PC-9 (cell line): ENCODE measurements at regions not wholly inside any gene's neighbourhood (a gene's known extent, or its start where the extent isn't known, plus 50 kb on each side); places are given as distances from the start of the nearest gene placed in this dataset.

Experiments
- BruUV-seq: library from RNA; stranded (reverse); fragments of 400-500 nt; replicated peaks from 2 replicates; lab custom pipeline; 2021; lab: Mats Ljungman, UMichigan
- CTCF ChIA-PET: fragments of 300-600 bp; sonication (Branson Sonifier 250); formaldehyde crosslinking; loops from one replicate; lab custom pipeline; 2022; ENCODE audit warnings: antibody characterized with exemption; lab: Charles Lee
- POLR2A ChIA-PET: fragments of 300-600 bp; sonication (Branson Sonifier 250); formaldehyde crosslinking; loops from one replicate; lab custom pipeline; 2022; ENCODE audit warnings: antibody characterized with exemption; ENCODE audit not compliant: unreplicated experiment; lab: Charles Lee
- DNase-seq, 2 experiments: peaks; one replicate each; pipeline versions ENCODE4 v3.0.0 to v3.0.0-alpha.2; 2015 to 2022; ENCODE audit warnings: mixed read lengths in 1 of 2
- H2AFZ ChIP-seq: fragments of 200-600 bp; sonication (generic); 2 replicates; pipeline ENCODE4 v1.8.1; 2017; ENCODE audit warnings: antibody characterized with exemption
- H3F3A ChIP-seq: fragments of 200-600 bp; sonication (generic); 2 replicates; pipeline ENCODE4 v1.8.1; 2017; ENCODE audit warnings: antibody characterized with exemption, mild to moderate bottlenecking, low read depth; ENCODE audit not compliant: insufficient read depth
- H3K27ac ChIP-seq: fragments of 200-600 bp; sonication (generic); 2 replicates; pipeline ENCODE4 v1.6.1; 2016; ENCODE audit warnings: mixed run types
- H3K27me3 ChIP-seq: fragments of 200-600 bp; sonication (generic); 2 replicates; pipeline ENCODE4 v1.6.1; 2016; ENCODE audit warnings: low read depth, mixed run types; ENCODE audit not compliant: insufficient read depth
- H3K36me3 ChIP-seq: fragments of 200-600 bp; sonication (generic); 2 replicates; pipeline ENCODE4 v1.6.1; 2016; ENCODE audit warnings: low read depth, mixed run types
- H3K4me1 ChIP-seq: fragments of 200-600 bp; sonication (generic); replicated peaks from 2 replicates; pipeline ENCODE4 v1.6.1; 2016; ENCODE audit warnings: mixed run types; ENCODE audit not compliant: insufficient read depth
- H3K4me2 ChIP-seq: fragments of 200-600 bp; sonication (generic); 2 replicates; pipeline ENCODE4 v1.6.1; 2017; ENCODE audit warnings: mixed run types
- H3K4me3 ChIP-seq: fragments of 200-600 bp; sonication (generic); 2 replicates; pipeline ENCODE4 v1.6.1; 2016; ENCODE audit warnings: mixed run types
- H3K79me2 ChIP-seq: fragments of 200-600 bp; sonication (generic); 2 replicates; pipeline ENCODE4 v1.6.1; 2017; ENCODE audit warnings: low read depth, mixed run types
- H3K9me2 ChIP-seq: fragments of 200-600 bp; sonication (generic); 2 replicates; pipeline ENCODE4 v1.8.1; 2017; ENCODE audit warnings: mild to moderate bottlenecking; ENCODE audit not compliant: insufficient read depth
- H3K9me3 ChIP-seq: fragments of 200-600 bp; sonication (generic); 2 replicates; pipeline ENCODE4 v1.8.1; 2016; ENCODE audit warnings: low read depth; ENCODE audit not compliant: insufficient read depth
- H4K20me1 ChIP-seq: fragments of 200-600 bp; sonication (generic); 2 replicates; pipeline ENCODE4 v1.8.1; 2017; ENCODE audit not compliant: insufficient read depth
- CTCF ChIP-seq: fragments of 200-600 bp; sonication (generic); conservative IDR thresholded peaks from 2 replicates; pipeline ENCODE4 v1.6.1; 2017; ENCODE audit warnings: mixed run types, antibody characterized with exemption, mild to moderate bottlenecking, moderate library complexity
- EZH2 ChIP-seq: fragments of 200-600 bp; sonication (generic); IDR thresholded peaks from 2 replicates; pipeline ENCODE4 v1.8.0; 2017; ENCODE audit warnings: antibody characterized with exemption, low read depth
- intact Hi-C: fragments of 100-400 bp; cut with micrococcal nuclease; formaldehyde crosslinking; loops from one replicate; pipeline ENCODE4 v1.10.0; 2022; ENCODE audit not compliant: unreplicated experiment

GRCh38 chr5:5006548-5006947 is 133.6 kb upstream of the ADAMTS16 start:
- DNase-seq, result no peak
- TF ChIP-seq CTCF, result no peak
- no peak for TF ChIP-seq EZH2
- H4K20me1 ChIP-seq, result no peaks in the 10 kb centered on the region
- no peaks in the 10 kb centered on the region for H3F3A ChIP-seq
- H3K9me3 ChIP-seq, result no peaks in the 10 kb centered on the region
- intact Hi-C loops, result no loop called here
- no peaks in the 10 kb centered on the region for H3K4me1 ChIP-seq
- H3K27me3 ChIP-seq, result peaks cover 16% of the 10 kb centered on the region; the same call in 1 of the 2 replicates
- no peak overlapping the region for H3K4me3 ChIP-seq
- BruUV-seq, result no TSS peak
- H3K9me2 ChIP-seq, result no peaks in the 10 kb centered on the region
- ChIA-PET POLR2A (no interaction called here), CTCF (no interaction called here)
- no peaks in the 10 kb centered on the region for H3K79me2 ChIP-seq
- H3K4me2 ChIP-seq, result no peak overlapping the region
- H3K36me3 ChIP-seq, result no peaks in the 10 kb centered on the region
- H2AFZ ChIP-seq, result no peak overlapping the region
- no peak overlapping the region for H3K27ac ChIP-seq

- no peak for DNase-seq
Measured at GRCh38 chr5:5009240-5009639, 130.9 kb upstream of the ADAMTS16 start.

GRCh38 chr5:5011151-5011550 is 129.0 kb upstream of the ADAMTS16 start:
- no TSS peak for BruUV-seq
- Histone ChIP-seq H3K27me3 (peaks cover 61% of the 10 kb centered on the region), H3K9me3 (no peaks in the 10 kb centered on the region), H3K4me3 (no peak overlapping the region), H3K4me1 (no peaks in the 10 kb centered on the region), H3F3A (no peaks in the 10 kb centered on the region), H3K9me2 (no peaks in the 10 kb centered on the region), H3K36me3 (no peaks in the 10 kb centered on the region), H3K79me2 (no peaks in the 10 kb centered on the region), H4K20me1 (no peaks in the 10 kb centered on the region), H2AFZ (no peak overlapping the region), H3K27ac (no peak overlapping the region), H3K4me2 (no peak overlapping the region)
- TF ChIP-seq EZH2 (no peak), CTCF (no peak)
- CTCF ChIA-PET, result no interaction called here
- no peak for DNase-seq
- POLR2A ChIA-PET, result no interaction called here
- intact Hi-C loops, result no loop called here

More at GRCh38 chr5:5009240-5009639, 130.9 kb upstream of the ADAMTS16 start:
- CTCF ChIA-PET, result no interaction called here
- H3K4me3 ChIP-seq, result no peak overlapping the region
- no peaks in the 10 kb centered on the region for H3K9me2 ChIP-seq
- H3K4me2 ChIP-seq, result no peak overlapping the region
- TF ChIP-seq EZH2 (no peak), CTCF (no peak)
- BruUV-seq, result no TSS peak
- H3K36me3 ChIP-seq, result no peaks in the 10 kb centered on the region
- H3K9me3 ChIP-seq, result no peaks in the 10 kb centered on the region
- H3K4me1 ChIP-seq, result no peaks in the 10 kb centered on the region
- H3K79me2 ChIP-seq, result no peaks in the 10 kb centered on the region
- H4K20me1 ChIP-seq, result no peaks in the 10 kb centered on the region
- H3K27ac ChIP-seq, result no peak overlapping the region
- H3K27me3 ChIP-seq, result peaks cover 42% of the 10 kb centered on the region; the same call in 1 of the 2 replicates
- intact Hi-C loops, result no loop called here
- POLR2A ChIA-PET, result no interaction called here
- H3F3A ChIP-seq, result no peaks in the 10 kb centered on the region
- no peak overlapping the region for H2AFZ ChIP-seq
